Neural cell (in vitro differentiated cells): ENCODE measurements at regions not wholly inside any gene's neighbourhood (a gene's known extent, or its start where the extent isn't known, plus 50 kb on each side); places are given as distances from the start of the nearest gene placed in this dataset.
A peak's percentile ranks its signal among the peaks of the same experiment; 100 is the strongest.

Experiments used
- CTCF ChIP-seq: fragments of 450-650 bp; IDR thresholded peaks from 2 replicates; pipeline ENCODE4 v1.5.1; 2014; ENCODE audit warnings: antibody characterized with exemption, mild to moderate bottlenecking, moderate library complexity; ENCODE audit not compliant: poor library complexity, severe bottlenecking
- EP300 ChIP-seq: fragments of 450-650 bp; conservative IDR thresholded peaks from 2 replicates; pipeline ENCODE4 v1.6.1; 2014; ENCODE audit warnings: antibody characterized with exemption, mild to moderate bottlenecking, moderate library complexity; ENCODE audit not compliant: poor library complexity, severe bottlenecking
- POLR2AphosphoS5 ChIP-seq: IDR thresholded peaks from 2 replicates; pipeline ENCODE4 v1.6.1; 2012
- REST ChIP-seq: IDR thresholded peaks from 2 replicates; pipeline ENCODE4 v1.6.1; 2012; ENCODE audit warnings: borderline replicate concordance

GRCh38 chr2:4930704-4931103 is 761.5 kb upstream of the SOX11 start:
- TF ChIP-seq EP300 (peak; percentile 93), CTCF (no peak), POLR2AphosphoS5 (no peak), REST (peak; percentile 88)
